OCI-M2 (cell line): ENCODE measurements at regions not wholly inside any gene's neighbourhood (a gene's known extent, or its start where the extent isn't known, plus 50 kb on each side); places are given as distances from the start of the nearest gene placed in this dataset.

Experiments
- DNase-seq: peaks from one replicate; lab custom pipeline; 2025; ENCODE audit not compliant: unreplicated experiment; lab: John Stamatoyannopoulos, UW

- no peak for DNase-seq
Observed at GRCh38 chr16:85549766-85550421, 63.2 kb upstream of the GSE1 start.

DNA sequence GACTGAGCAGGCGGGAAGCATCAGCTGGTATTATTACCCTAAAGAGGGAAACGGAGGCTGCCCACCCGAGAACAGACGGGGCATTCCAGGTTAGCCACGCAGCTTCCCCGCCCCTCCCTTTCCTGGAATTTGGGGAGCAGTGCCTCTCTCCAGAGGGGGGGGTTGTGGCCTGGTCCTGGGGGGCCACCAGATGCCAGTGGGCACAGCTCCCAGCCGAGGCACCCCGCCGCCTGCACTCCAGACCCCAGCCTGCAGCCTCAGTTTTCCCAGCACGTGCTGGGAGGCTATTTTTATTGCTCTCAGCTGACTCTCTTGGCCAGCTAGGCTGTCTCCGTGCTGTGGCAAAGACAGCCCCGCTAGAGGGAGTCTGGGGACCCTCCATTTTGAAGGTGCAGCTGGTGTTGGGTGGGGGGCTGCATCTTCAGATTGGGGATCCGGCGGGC is 62.7 kb upstream of the GSE1 start:
- no peak for DNase-seq

- DNase-seq = no peak
Observed at GRCh38 chr16:85550953-85551924, 61.9 kb upstream of the GSE1 start.

DNA sequence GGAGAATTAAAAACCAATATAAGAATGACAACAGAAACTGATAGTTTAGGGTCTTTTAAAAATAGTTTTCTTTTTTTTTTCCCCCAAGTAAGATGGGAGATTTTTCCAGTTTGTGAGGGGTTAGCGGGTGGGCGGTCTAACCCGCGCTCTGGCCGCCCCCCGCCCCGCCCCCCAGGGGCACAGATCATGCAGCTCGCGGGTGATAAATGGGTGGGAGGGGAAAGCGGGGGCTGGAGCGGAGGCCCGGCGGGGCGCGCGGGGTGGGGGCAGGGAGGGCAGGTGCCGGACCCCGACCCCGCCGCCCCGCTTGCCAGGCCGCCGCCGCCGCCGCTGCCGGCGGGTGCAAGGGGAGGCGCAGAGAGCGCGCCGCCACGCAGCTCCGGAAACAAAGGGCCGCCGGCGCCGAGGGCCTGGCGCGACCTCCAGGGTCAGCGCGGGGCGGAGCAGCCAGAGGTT is 60.1 kb upstream of the GSE1 start:
- DNase-seq = no peak

DNA sequence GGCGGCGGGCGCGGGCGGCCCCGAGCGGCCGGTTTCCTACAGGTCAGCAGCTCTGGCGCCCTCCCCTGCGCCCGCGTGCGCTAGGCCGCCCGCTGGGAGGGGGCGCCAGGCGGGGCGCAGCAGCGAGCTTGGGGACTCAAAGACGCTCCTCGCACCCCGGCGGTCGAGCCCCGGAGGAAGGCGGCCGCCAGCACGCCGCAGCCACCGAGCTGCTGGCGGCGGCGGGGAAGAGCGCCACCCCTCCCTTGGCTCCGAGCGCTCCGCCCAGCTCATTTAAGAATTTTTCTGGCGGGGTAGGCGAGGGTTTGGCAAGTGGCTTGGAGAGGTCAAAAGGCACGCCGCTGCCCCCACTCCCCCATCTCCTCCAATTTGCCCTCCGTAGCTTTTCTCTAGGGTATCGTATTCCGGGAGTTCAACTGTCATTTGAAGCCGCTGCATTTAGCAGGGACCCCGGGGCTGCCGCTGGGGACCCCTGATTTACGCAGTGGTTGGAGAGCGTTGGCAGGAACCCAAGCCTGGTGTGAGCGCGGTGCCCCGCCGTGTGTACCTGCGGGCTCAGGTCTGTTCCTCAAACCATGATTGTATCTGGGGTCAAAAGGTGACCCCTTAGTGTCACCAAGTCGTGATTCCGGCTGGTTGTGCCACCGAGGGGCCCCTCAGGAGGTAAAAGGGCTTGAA is 59.5 kb upstream of the GSE1 start:
- no peak for DNase-seq

DNA sequence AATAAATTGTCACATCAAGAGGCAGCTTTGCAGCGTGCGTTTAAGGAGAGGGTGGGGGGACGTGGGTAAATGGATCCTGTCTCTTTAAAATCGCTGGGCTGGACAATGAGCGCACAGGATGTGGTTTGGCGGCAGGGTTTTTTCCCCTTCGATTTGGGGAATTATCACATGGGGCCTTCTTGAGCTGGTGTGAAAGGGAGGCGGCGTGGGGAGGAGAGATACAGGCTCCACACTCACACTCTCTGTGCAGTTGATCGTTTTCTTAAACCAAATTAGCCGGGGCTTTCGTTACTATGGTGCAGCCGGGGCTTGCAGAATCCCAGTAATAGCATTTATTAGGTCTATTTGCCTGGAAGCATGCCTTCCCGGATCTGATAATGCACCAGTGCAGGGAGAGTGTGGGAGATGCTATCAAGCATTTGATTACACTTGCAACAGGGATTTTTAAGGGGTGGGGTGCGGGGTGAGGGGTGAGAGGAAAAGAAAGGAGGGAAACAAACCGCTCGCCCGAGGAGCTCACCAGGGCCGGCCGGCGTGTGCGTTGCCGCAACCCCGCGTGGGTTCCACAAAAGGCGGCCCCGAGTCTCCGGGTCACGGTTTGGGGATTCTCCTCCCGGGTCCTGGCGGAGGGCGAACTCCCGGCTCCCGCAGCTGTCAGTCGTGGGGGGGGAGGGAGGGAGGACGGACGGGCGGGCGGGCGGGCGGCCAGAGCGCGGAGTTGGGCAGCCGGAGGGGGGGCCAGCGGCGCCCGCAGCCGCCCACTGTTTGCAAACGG is 58.8 kb upstream of the GSE1 start:
- DNase-seq = no peak

DNA sequence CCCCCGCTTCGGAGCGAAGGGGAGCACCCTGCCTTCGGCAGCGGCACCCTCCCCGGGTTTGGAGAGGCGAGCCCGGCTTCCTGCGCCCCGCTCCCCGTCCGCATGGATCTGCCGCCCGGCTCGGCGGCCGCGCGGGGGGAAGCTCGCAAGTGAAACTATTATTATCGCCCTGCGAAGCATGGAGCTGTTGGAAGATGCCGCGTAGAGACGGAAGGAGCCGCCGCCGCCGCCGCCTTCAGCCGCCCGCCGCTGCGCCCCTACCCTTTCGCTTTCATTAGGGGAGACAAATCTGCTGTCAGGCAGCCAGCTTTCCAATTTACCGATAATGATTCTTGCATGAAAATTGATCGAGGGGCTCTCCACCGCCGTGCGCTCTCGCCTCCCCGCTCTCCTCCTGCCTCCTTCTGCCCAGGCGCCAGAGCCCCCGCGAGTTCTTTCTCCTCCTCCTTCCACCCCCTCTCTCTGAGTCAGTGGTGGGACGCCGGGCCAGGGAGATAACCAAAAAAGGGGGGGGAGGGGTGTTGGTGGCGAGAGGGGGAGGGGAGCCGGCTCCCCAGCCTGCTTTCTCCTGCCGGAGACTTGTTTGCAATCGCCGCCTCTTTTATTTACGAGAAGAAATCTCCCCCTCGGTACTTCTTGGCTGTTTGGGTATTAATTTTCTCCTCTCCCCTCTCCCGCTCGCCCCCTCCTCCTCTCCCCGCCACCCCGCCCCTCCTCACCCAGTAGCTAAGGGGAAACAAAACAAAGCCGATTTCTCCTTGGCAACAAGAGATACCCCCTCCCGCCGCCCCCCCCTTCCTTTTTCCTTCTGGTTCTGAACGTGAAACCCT is 58.0 kb upstream of the GSE1 start:
- DNase-seq = no peak

DNA sequence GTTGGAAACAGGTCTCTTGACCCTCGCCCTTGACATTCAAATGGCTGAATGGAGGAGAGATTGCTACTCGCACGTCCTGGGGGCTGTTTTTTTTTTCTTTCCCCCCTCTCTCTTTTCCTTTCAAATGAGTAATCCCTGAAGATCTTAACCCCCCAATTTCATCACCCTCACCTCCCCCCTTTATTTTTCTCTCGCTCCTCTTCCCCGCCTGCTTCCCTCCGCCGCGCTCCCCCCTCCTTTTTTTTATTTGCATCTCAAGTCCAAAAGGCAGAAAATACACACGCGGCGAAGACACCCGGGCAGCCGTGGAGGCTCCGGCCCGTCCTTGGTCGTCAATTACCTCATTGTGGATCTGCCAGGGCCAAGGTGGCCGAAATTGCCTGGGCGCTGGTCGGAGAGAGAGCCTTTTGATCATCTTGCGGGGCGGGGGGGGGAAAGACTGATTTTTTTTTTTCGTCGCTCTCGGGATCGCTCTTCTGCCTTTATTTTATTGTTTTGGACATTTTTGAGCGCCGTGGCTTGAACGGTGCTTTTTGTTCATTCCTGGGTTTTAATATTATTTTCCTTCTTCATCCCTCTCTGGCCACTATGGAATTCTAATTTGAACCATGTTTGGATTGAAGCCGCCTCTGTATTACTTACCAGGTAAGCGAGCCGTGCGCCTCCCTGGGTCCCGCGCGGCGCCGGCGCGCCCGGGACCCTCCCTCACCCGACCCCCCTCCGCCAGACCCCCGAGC is 57.2 kb upstream of the GSE1 start:
- no peak for DNase-seq

GRCh38 chr16:85556456-85557082 is 56.6 kb upstream of the GSE1 start:
- no peak for DNase-seq

- DNase-seq = no peak
Observed at GRCh38 chr16:85557083-85557970, 55.8 kb upstream of the GSE1 start.

DNA sequence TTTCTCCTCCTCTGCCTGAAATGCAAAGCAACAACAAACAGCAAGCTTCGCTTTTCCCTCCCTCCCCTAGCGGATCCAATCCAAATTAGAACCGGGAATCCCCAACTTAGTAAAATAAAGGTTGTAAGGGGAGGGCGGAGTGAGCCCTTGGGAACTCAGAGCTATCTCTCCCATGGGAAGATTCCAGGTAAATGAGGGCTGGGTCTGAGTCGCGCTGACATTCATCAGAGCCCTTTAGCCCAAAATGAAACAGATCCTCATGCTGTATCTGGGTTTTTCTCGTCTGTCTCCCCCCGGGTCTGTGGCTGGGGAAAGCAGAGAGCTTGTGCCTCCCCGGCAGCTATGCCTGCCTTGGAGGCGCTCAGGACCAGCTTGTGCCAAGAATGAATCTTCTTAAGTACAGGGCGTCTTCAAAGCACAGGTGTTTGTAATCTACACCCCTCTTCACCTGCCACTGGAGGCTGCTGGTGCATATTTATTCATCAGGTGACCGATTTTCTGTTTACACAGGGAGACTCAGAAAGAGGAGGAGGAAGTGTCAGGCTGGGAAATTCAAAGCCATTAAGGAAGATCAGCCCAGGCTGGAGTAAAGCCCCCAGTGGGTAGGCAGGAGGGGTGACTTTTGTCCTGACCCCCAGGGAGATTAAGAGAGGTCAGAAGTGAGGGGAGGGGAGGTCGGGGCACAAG is 55.0 kb upstream of the GSE1 start:
- DNase-seq = no peak

DNA sequence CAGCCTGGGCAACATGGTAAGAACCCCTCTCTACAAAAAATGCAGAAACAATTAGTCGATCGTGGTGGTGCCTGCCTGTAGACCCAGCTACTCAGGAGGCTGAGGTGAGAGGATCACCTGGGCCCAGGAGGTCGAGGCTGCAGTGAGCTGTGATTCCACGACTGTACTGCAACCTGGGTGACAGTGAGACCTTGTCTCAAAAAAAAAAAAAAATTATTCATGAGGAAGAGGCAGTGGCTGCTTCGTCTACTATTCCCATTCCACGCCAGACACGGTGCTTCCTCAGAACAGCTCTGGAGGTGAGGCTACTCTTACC is 52.2 kb upstream of the GSE1 start:
- DNase-seq = no peak

DNA sequence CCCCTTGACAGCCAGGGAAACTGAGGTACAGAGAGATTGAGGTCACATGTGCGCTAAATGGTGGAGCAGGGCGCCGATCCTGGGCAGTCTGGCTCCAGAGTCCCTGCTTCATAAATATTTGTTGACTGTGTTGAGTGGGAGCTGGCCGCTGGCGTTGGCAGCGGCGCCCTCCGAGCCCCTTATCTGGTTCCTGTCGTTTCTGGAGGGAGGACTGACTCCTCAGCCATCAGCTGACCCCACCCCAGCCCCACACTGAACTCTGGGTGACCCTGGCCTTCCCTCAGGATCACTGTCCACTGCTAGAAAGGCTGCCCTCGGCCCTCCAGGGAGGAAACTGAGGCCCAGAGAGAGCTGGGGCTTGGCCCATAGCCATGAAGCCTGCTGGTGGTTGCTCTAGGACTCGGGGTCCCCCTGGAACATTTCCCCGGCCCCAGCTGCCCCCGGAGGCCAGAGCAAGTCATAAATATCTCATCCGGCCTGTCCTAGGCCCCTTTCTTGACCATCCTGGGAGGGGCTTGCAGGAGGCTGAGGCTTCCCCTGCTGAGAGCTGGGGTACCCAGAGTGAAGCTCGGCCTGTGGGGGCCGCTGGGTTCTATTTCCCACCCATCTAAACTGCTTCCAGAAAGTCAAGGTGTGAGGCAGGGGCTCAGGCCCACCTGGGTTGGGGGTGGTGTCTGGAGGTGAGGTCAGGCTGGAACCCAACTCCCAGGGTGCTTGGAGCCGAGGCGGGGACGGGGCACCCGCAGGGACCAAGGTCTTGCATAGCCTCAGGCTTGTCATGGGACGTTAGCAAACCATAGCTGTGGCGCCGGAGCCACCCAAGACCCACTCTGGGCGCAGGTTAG is 51.7 kb upstream of the GSE1 start:
- no peak for DNase-seq

- DNase-seq = no peak
Observed at GRCh38 chr16:85562093-85562786, 50.9 kb upstream of the GSE1 start.

- DNase-seq = no peak
Observed at GRCh38 chr16:85563034-85563433, 50.1 kb upstream of the GSE1 start.
